Peyer's patch (tissue), 4 donors: ENCODE measurements at regions not wholly inside any gene's neighbourhood (a gene's known extent, or its start where the extent isn't known, plus 50 kb on each side); places are given as distances from the start of the nearest gene placed in this dataset.

Experiments used
- DNase-seq, 3 donors: peaks; one replicate each; pipeline ENCODE4 v3.0.0-alpha.2; 2017 to 2019
- H3K27ac ChIP-seq, 4 donors: fragments of 200-600 bp; sonication (generic); one replicate each; pipeline ENCODE4 v1.5.1; 2016 to 2019
- H3K27me3 ChIP-seq, 2 donors: fragments of 200-600 bp; sonication (generic); one replicate each; pipeline ENCODE4 v1.5.1; 2019
- H3K36me3 ChIP-seq, 3 donors: fragments of 200-600 bp; sonication (generic); one replicate each; pipeline ENCODE4 v1.5.1; 2016 to 2019
- H3K4me1 ChIP-seq, 4 donors: fragments of 200-600 bp; sonication (generic); one replicate each; pipeline ENCODE4 v1.5.1; 2016 to 2019
- H3K4me3 ChIP-seq, 4 donors: fragments of 200-600 bp; sonication (generic); 1 replicate in 3 of 4; 2 replicates in 1 of 4; pipeline ENCODE4 v1.5.1; 2016 to 2019; ENCODE audit warnings: mild to moderate bottlenecking in 1 of 4
- H3K9me3 ChIP-seq, 4 donors: fragments of 200-600 bp; sonication (generic); one replicate each; pipeline ENCODE4 v1.5.1; 2016 to 2019; ENCODE audit warnings: mild to moderate bottlenecking in 1 of 4
- CTCF ChIP-seq, 6 experiments: fragments of 450-650 bp in 4 of 6; fragments of 200-600 bp in 2 of 6; sonication (generic) in 1 of 6; IDR thresholded peaks; one replicate each; pipeline ENCODE4 v1.5.1; 2017 to 2019; ENCODE audit warnings: antibody characterized with exemption in 6 of 6, mild to moderate bottlenecking in 3 of 6, moderate library complexity in 1 of 6
- POLR2A ChIP-seq, 2 donors: fragments of 450-650 bp; IDR thresholded peaks; one replicate each; pipeline ENCODE4 v1.5.1; 2017; ENCODE audit warnings: antibody characterized with exemption in 2 of 2, mild to moderate bottlenecking in 2 of 2, moderate library complexity in 2 of 2

DNA sequence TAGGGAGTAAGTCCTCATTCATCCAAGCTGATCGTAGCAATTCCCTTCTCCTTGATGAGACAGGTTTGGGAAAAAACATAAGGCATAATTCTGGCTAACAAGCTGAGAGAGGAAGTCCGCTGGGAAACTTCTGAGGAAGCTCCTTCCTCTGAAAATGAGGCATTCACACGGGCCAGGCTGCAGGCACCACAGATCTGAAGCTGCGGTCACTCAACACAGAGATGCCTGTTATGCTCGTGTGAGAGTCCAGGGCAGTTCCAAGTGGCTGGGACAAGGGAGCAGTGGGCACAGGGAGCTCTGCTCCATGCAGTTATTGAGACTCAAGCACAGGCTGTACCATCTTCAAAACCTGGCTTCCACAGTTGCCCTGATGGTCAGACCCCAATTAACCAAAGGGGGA is 200.9 kb upstream of the ID2 start:
- Histone ChIP-seq H3K27me3 (no peaks in the 10 kb centered on the region), H3K4me1 (peaks cover 4 to 33% (median 17%) of the 10 kb centered on the region in 4 donors), H3K36me3 (no peaks in the 10 kb centered on the region), H3K27ac (peak overlapping the region in 2 of 4 donors; percentile 10 to 33), H3K4me3 (no peak overlapping the region), H3K9me3 (no peaks in the 10 kb centered on the region)
- DNase-seq, result peak in 1 of 3 donors; percentile 43
- no peak for TF ChIP-seq POLR2A (IDR thresholded peaks at IDR 0.05)
- TF ChIP-seq CTCF (IDR thresholded peaks at IDR 0.05), result no peak

DNA sequence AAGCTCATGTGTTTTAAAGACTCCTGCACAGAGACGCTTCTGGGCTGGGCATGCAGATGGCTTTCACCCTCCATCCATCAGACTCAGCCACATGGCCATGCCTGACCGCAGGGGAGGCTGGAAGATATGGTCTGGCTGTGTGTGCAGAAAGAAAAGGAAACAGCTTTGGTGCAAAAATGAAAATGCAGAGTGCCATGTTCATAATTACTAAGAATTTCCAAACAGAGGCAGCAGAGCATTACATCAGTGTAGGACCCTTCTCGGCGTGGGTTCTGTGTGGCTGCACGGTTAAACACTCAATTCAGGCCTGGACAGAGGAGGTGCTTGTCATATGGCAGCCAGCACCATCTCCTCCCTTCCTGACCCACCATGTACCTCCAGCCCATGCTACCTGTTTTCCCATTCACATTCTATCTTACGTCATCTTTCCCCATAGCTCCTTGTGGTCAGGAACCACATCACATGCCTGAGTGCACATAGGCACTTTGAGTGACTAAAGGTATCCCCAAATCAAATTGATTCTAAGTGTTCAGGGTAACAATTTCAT is 200.3 kb upstream of the ID2 start:
- Histone ChIP-seq H3K4me1 (peaks cover 0 to 28% (median 15%) of the 10 kb centered on the region in 4 donors), H3K36me3 (no peaks in the 10 kb centered on the region), H3K27ac (peak overlapping the region in 2 of 4 donors; percentile 10 to 33), H3K4me3 (no peak overlapping the region), H3K27me3 (no peaks in the 10 kb centered on the region), H3K9me3 (no peaks in the 10 kb centered on the region)
- no peak for TF ChIP-seq CTCF (IDR thresholded peaks at IDR 0.05)
- TF ChIP-seq POLR2A (IDR thresholded peaks at IDR 0.05), result no peak
- peak in 1 of 3 donors; percentile 54 for DNase-seq

DNA sequence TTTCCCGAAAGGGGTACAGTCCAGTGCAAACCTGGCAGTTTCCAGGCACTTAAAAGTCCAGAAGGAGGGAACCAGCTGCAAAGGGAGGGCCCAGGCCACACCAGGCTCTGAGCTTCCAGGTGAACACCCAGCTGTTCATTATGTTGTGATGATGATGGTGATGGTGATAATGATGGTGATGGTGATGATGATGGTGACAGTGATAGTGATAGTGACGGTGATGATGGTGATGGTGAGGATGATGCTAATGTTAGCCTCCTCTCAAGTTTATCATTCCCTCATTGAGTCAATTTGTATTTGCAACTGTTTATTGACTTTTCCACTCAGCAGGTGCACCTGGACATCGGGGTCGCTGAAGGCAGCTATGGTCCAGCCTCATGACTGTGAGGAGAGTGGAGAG is 199.4 kb upstream of the ID2 start:
- no peaks in the 10 kb centered on the region for H3K9me3 ChIP-seq
- H3K27ac ChIP-seq, result peak overlapping the region in 1 of 4 donors; percentile 33
- peak in 1 of 3 donors; percentile 22 for DNase-seq
- TF ChIP-seq CTCF (IDR thresholded peaks at IDR 0.05) (no peak), POLR2A (IDR thresholded peaks at IDR 0.05) (no peak)
- H3K36me3 ChIP-seq, result no peaks in the 10 kb centered on the region
- H3K4me1 ChIP-seq, result peaks cover 0 to 21% (median 10%) of the 10 kb centered on the region in 4 donors
- H3K27me3 ChIP-seq, result no peaks in the 10 kb centered on the region
- H3K4me3 ChIP-seq, result no peak overlapping the region

DNA sequence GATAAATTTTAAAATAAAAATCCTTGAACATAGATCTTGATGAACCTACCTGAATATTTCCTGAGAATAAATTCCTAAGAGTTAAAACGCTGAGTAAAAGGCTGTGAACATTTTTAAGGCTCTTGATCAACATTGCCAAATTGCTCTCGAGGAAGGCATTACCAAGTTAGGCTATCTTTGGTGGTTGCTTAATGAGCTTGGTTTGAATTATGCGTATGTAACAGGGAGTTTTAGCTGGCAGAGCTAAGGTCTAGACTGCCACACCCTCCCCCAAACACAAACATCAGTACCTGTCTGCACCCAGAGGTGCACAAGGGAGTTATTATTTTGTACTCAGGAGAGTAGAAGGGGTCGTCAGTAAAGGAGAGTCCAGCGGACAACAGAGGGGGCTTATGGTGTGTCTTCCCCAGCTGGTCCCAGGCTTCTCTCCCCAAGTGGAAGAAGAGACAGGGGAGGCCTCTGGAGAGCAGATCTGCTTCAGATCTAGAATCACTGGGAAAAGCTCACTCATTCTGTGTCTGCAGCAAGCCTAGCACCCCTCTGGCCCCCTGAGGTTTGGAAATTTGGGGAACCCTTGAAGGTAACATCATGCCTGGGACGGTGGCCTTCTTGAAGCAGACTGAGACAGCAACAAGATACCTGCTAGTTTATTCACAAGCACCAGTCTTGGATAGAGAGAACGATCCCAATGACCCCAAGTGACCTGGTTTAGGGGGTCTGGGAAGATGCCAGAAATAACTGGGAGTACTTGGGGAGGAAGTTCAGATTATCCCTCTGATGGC is 197.2 kb upstream of the ID2 start:
- Histone ChIP-seq H3K4me3 (no peak overlapping the region), H3K9me3 (no peaks in the 10 kb centered on the region), H3K27me3 (no peaks in the 10 kb centered on the region), H3K4me1 (peaks cover 0 to 12% (median under 1%) of the 10 kb centered on the region in 4 donors), H3K27ac (no peak overlapping the region), H3K36me3 (no peaks in the 10 kb centered on the region)
- peak in 1 of 3 donors; percentile 10 for DNase-seq
- TF ChIP-seq CTCF (IDR thresholded peaks at IDR 0.05) (no peak), POLR2A (IDR thresholded peaks at IDR 0.05) (no peak)

GRCh38 chr2:8485736-8486135 is 196.1 kb upstream of the ID2 start:
- Histone ChIP-seq H3K36me3 (no peaks in the 10 kb centered on the region), H3K27me3 (no peaks in the 10 kb centered on the region), H3K4me3 (no peak overlapping the region), H3K27ac (no peak overlapping the region), H3K4me1 (peaks cover 0 to 12% (median 0%) of the 10 kb centered on the region in 4 donors), H3K9me3 (no peaks in the 10 kb centered on the region)
- TF ChIP-seq POLR2A (IDR thresholded peaks at IDR 0.05), result no peak
- TF ChIP-seq CTCF (IDR thresholded peaks at IDR 0.05), result no peak
- no peak for DNase-seq
